Adipocyte (in vitro differentiated cells): ENCODE measurements at regions not wholly inside any gene's neighbourhood (a gene's known extent, or its start where the extent isn't known, plus 50 kb on each side); places are given as distances from the start of the nearest gene placed in this dataset.
"Not testable (repeated sequence)": the region's sequence is repeated elsewhere in the genome, so short reads cannot be mapped to it uniquely, and the experiment has no call there.

Experiments used
- DNase-seq: peaks from one replicate; pipeline ENCODE4 v3.0.0-alpha.2; 2015; ENCODE audit warnings: low read depth
- H3K27me3 ChIP-seq: replicated peaks from 2 replicates; pipeline ENCODE4 v1.7.0; 2013; ENCODE audit warnings: mild to moderate bottlenecking, low read length, moderate library complexity; ENCODE audit not compliant: control insufficient read depth, insufficient read depth
- H3K36me3 ChIP-seq: 2 replicates; pipeline ENCODE4 v1.7.0; 2013; ENCODE audit warnings: low read length, mild to moderate bottlenecking, moderate library complexity; ENCODE audit not compliant: control insufficient read depth, insufficient read depth, severe bottlenecking
- H3K4me1 ChIP-seq: 2 replicates; pipeline ENCODE4 v1.7.0; 2013; ENCODE audit warnings: mild to moderate bottlenecking, low read length, moderate library complexity; ENCODE audit not compliant: control insufficient read depth, insufficient read depth
- H3K4me3 ChIP-seq: 2 replicates; pipeline ENCODE4 v1.7.0; 2013; ENCODE audit warnings: mild to moderate bottlenecking, low read length, moderate library complexity
- H3K9ac ChIP-seq: 2 replicates; pipeline ENCODE4 v1.7.0; 2013; ENCODE audit warnings: mild to moderate bottlenecking, low read length, moderate library complexity
- H3K9me3 ChIP-seq: 2 replicates; pipeline ENCODE4 v1.7.0; 2013; ENCODE audit warnings: mild to moderate bottlenecking, low read length, moderate library complexity; ENCODE audit not compliant: control insufficient read depth

- Histone ChIP-seq H3K4me3 (no peak overlapping the region), H3K4me1 (no peaks in the 10 kb centered on the region), H3K27me3 (no peaks in the 10 kb centered on the region), H3K9me3 (no peaks in the 10 kb centered on the region), H3K9ac (no peak overlapping the region), H3K36me3 (no peaks in the 10 kb centered on the region)
- peak; percentile 8 for DNase-seq
Observed at GRCh38 chr20:26169506-26169905, 472.9 kb upstream of the ZNF337 start.

- H3K9me3 ChIP-seq: no peaks in the 10 kb centered on the region
- no peak overlapping the region for H3K4me3 ChIP-seq
- no peak overlapping the region for H3K9ac ChIP-seq
- DNase-seq: peak; percentile 61
- H3K36me3 ChIP-seq: no peaks in the 10 kb centered on the region
- no peaks in the 10 kb centered on the region for H3K27me3 ChIP-seq
- H3K4me1 ChIP-seq: peaks cover 7% of the 10 kb centered on the region
Observed at GRCh38 chr20:26167499-26167898, 470.8 kb upstream of the ZNF337 start.

- H3K9me3 ChIP-seq: no peaks in the 10 kb centered on the region
- no peaks in the 10 kb centered on the region for H3K36me3 ChIP-seq
- H3K27me3 ChIP-seq: no peaks in the 10 kb centered on the region
- H3K4me1 ChIP-seq: peaks cover 7% of the 10 kb centered on the region
- no peak overlapping the region for H3K4me3 ChIP-seq
- no peak overlapping the region for H3K9ac ChIP-seq
- peak; percentile 81 for DNase-seq
Observed at GRCh38 chr20:26163890-26164289, 467.2 kb upstream of the ZNF337 start.

GRCh38 chr20:26163151-26163550, 466.5 kb upstream of the ZNF337 start:
- H3K27me3 ChIP-seq, H3K4me3 ChIP-seq, H3K4me1 ChIP-seq, H3K36me3 ChIP-seq, DNase-seq, H3K9me3 ChIP-seq, H3K9ac ChIP-seq: not testable (repeated sequence)

GRCh38 chr20:26161741-26162140, 465.1 kb upstream of the ZNF337 start:
- not testable (repeated sequence) for H3K36me3 ChIP-seq, H3K9me3 ChIP-seq, H3K4me3 ChIP-seq, H3K27me3 ChIP-seq, DNase-seq, H3K4me1 ChIP-seq, H3K9ac ChIP-seq

GRCh38 chr20:26160916-26161315, 464.3 kb upstream of the ZNF337 start:
- H3K9ac ChIP-seq, DNase-seq, H3K36me3 ChIP-seq, H3K27me3 ChIP-seq, H3K4me1 ChIP-seq, H3K4me3 ChIP-seq, H3K9me3 ChIP-seq: not testable (repeated sequence)

- H3K4me3 ChIP-seq: no peak overlapping the region
- no peaks in the 10 kb centered on the region for H3K36me3 ChIP-seq
- H3K9ac ChIP-seq: no peak overlapping the region
- H3K27me3 ChIP-seq: no peaks in the 10 kb centered on the region
- no peaks in the 10 kb centered on the region for H3K4me1 ChIP-seq
- no peaks in the 10 kb centered on the region for H3K9me3 ChIP-seq
- DNase-seq: no peak
Observed at GRCh38 chr20:26154224-26154623, 457.6 kb upstream of the ZNF337 start.

- no peaks in the 10 kb centered on the region for H3K27me3 ChIP-seq
- no peak overlapping the region for H3K4me3 ChIP-seq
- H3K9me3 ChIP-seq: no peaks in the 10 kb centered on the region
- H3K36me3 ChIP-seq: no peaks in the 10 kb centered on the region
- H3K4me1 ChIP-seq: no peaks in the 10 kb centered on the region
- H3K9ac ChIP-seq: no peak overlapping the region
- DNase-seq: no peak
Observed at GRCh38 chr20:26135325-26136110, 438.9 kb upstream of the ZNF337 start.

- H3K4me3 ChIP-seq: no peak overlapping the region
- H3K9me3 ChIP-seq: no peaks in the 10 kb centered on the region
- no peaks in the 10 kb centered on the region for H3K36me3 ChIP-seq
- no peak for DNase-seq
- H3K9ac ChIP-seq: no peak overlapping the region
- H3K27me3 ChIP-seq: no peaks in the 10 kb centered on the region
- H3K4me1 ChIP-seq: no peaks in the 10 kb centered on the region
Observed at GRCh38 chr20:26134606-26135005, 438.0 kb upstream of the ZNF337 start.

GRCh38 chr20:26133794-26134193, 437.1 kb upstream of the ZNF337 start:
- not testable (repeated sequence) for DNase-seq

GRCh38 chr20:26120920-26121319, 424.3 kb upstream of the ZNF337 start:
- H3K9ac ChIP-seq, H3K4me3 ChIP-seq, H3K4me1 ChIP-seq, DNase-seq, H3K36me3 ChIP-seq, H3K27me3 ChIP-seq, H3K9me3 ChIP-seq: not testable (repeated sequence)

More at GRCh38 chr20:26133794-26134193, 437.1 kb upstream of the ZNF337 start:
- not testable (repeated sequence) for H3K27me3 ChIP-seq, H3K4me1 ChIP-seq, H3K4me3 ChIP-seq, H3K9me3 ChIP-seq, H3K9ac ChIP-seq, H3K36me3 ChIP-seq

GRCh38 chr20:26094498-26094897, 397.8 kb upstream of the ZNF337 start:
- H3K9ac ChIP-seq, H3K9me3 ChIP-seq, H3K36me3 ChIP-seq, DNase-seq, H3K4me3 ChIP-seq, H3K27me3 ChIP-seq, H3K4me1 ChIP-seq: not testable (repeated sequence)
